HepG2 (cell line): ENCODE measurements at regions not wholly inside any gene's neighbourhood (a gene's known extent, or its start where the extent isn't known, plus 50 kb on each side); places are given as distances from the start of the nearest gene placed in this dataset.

ENCODE experiments used
- ATAC-seq: fragments of 200-7000 bp; cut with Tn5 transposase; 3 replicates; pipeline ENCODE4 v1.9.1; 2020; ENCODE audit warnings: mild to moderate bottlenecking, moderate library complexity
- BruUV-seq: library from RNA; stranded (reverse); fragments of 400-500 nt; replicated peaks from 2 replicates; lab custom pipeline; 2021; lab: Mats Ljungman, UMichigan
- CTCF ChIA-PET: fragments of 300-600 bp; formaldehyde crosslinking; extraction: SDS; loops from one replicate; lab custom pipeline; 2021; ENCODE audit warnings: low total read pairs, inconsistent platforms, low intra/inter-chr PET ratio; lab: Yijun Ruan, JAX
- POLR2A ChIA-PET: fragments of 350-600 bp; sonication (Branson Sonifier 250); formaldehyde crosslinking; loops from one replicate; lab custom pipeline; 2020; ENCODE audit warnings: antibody characterized with exemption, inconsistent platforms; lab: Yijun Ruan, JAX
- DNase-seq: peaks from one replicate; pipeline ENCODE4 v3.0.0-alpha.2; 2015; ENCODE audit warnings: low spot score
- FAIRE-seq: peaks from 3 replicates; lab custom pipeline; 2011; peaks lifted over from hg19 to GRCh38; lab: Jason Lieb, UNC
- H2AFZ ChIP-seq: one replicate; pipeline ENCODE4 v1.6.1; 2011; ENCODE audit warnings: low read length, inconsistent platforms
- H3K27ac ChIP-seq: fragments of 300-600 bp; 3 replicates; pipeline ENCODE4 v1.8.0; 2011; ENCODE audit warnings: mixed run types, mild to moderate bottlenecking, mixed read lengths, low read length, inconsistent platforms; ENCODE audit not compliant: insufficient read depth; ENCODE audit errors: extremely low read length
- H3K27me3 ChIP-seq, 2 experiments: fragments of 200-600 bp in 1 of 2; 2 replicates in 1 of 2; 3 replicates in 1 of 2; pipeline versions ENCODE4 v1.6.0 to v1.8.0; 2011; ENCODE audit warnings: low read length in 2 of 2, mild to moderate bottlenecking in 2 of 2, moderate library complexity in 2 of 2, inconsistent platforms in 1 of 2; ENCODE audit not compliant: insufficient read depth in 2 of 2, control insufficient read depth in 1 of 2
- H3K36me3 ChIP-seq, 2 experiments: fragments of 200-600 bp in 1 of 2; replicated peaks in 1 of 2; 2 replicates in 1 of 2; 3 replicates in 1 of 2; pipeline versions ENCODE4 v1.5.1 to v1.8.0; 2011; ENCODE audit warnings: low read length in 2 of 2, inconsistent platforms in 1 of 2; ENCODE audit not compliant: insufficient read depth in 2 of 2, control insufficient read depth in 1 of 2
- H3K4me1 ChIP-seq: 2 replicates; pipeline ENCODE4 v1.5.1; 2012; ENCODE audit warnings: low read length, inconsistent platforms; ENCODE audit not compliant: insufficient read depth
- H3K4me2 ChIP-seq: 2 replicates; pipeline ENCODE4 v1.6.0; 2011; ENCODE audit warnings: low read depth, low read length, inconsistent platforms
- H3K4me3 ChIP-seq, 3 experiments: fragments of 200-600 bp in 1 of 3; sonication (generic), shearing (Covaris generic) in 1 of 3; replicated peaks in 1 of 3; 2 replicates each; pipeline ENCODE4 v1.5.1; 2011 to 2016; ENCODE audit warnings: low read length in 3 of 3, inconsistent platforms in 2 of 3, low read depth in 2 of 3, mild to moderate bottlenecking in 2 of 3, control low read depth in 1 of 3, mixed read lengths in 1 of 3; ENCODE audit not compliant: insufficient read depth in 1 of 3
- H3K79me2 ChIP-seq: one replicate; pipeline ENCODE4 v1.6.1; 2011; ENCODE audit warnings: low read length, inconsistent platforms; ENCODE audit not compliant: insufficient read depth
- H3K9ac ChIP-seq: 2 replicates; pipeline ENCODE4 v1.6.0; 2011; ENCODE audit warnings: mild to moderate bottlenecking, low read depth, low read length, inconsistent platforms; ENCODE audit not compliant: insufficient read depth
- H3K9me3 ChIP-seq: 2 replicates; pipeline ENCODE4 v1.5.1; 2012; ENCODE audit warnings: mild to moderate bottlenecking, low read length
- H4K20me1 ChIP-seq: 2 replicates; pipeline ENCODE4 v1.6.0; 2011; ENCODE audit warnings: inconsistent platforms, mild to moderate bottlenecking, low read length, moderate library complexity; ENCODE audit not compliant: insufficient read depth
- KAT7 ChIP-seq: IDR thresholded peaks from 2 replicates; pipeline ENCODE4 v1.6.1; 2018; ENCODE audit warnings: borderline replicate concordance, missing compliant biosample characterization
- PRDM4 ChIP-seq: sonication (generic); formaldehyde crosslinking; IDR thresholded peaks from 2 replicates; pipeline ENCODE4 v1.9.0; 2021; ENCODE audit warnings: missing genetic modification reagents, borderline replicate concordance
- SKI ChIP-seq: fragments of 450-650 bp; IDR thresholded peaks from one replicate; pipeline ENCODE4 v1.6.1; 2018; ENCODE audit warnings: mild to moderate bottlenecking; ENCODE audit not compliant: partially characterized antibody
- ZBTB26 ChIP-seq: IDR thresholded peaks from 2 replicates; pipeline ENCODE4 v1.6.1; 2016; ENCODE audit warnings: missing compliant biosample characterization, missing genetic modification reagents, borderline replicate concordance
- ZNF12 ChIP-seq: sonication (generic); formaldehyde crosslinking; IDR thresholded peaks from 2 replicates; pipeline ENCODE4 v1.5.0; 2020; ENCODE audit warnings: missing genetic modification reagents
- ZNF589 ChIP-seq: sonication (generic); formaldehyde crosslinking; conservative IDR thresholded peaks from 2 replicates; pipeline ENCODE4 v1.8.0; 2022; ENCODE audit warnings: mild to moderate bottlenecking, moderate library complexity, missing genetic modification reagents
- WGBS: methylation state at CpG from one replicate; pipeline ENCODE4 v1.1.6; 2017; ENCODE audit warnings: low lambda C conversion rate; 5-methylcytosine and 5-hydroxymethylcytosine counted together
- in situ Hi-C: cut with HindIII; loops from 2 replicates; pipeline ENCODE4 v1.10.0; 2017; ENCODE audit warnings: low pct_unique_long_range_greater_than_20kb; ENCODE audit not compliant: extremely low pct_ligation_motif_present
- intact Hi-C: fragments of 100-400 bp; cut with micrococcal nuclease; formaldehyde crosslinking; loops from one replicate; pipeline ENCODE4 v1.10.0; 2022; ENCODE audit not compliant: unreplicated experiment
- TF ChIP-seq, protein P1 (sequence below), 2 experiments: sonication (generic) in 1 of 2; formaldehyde crosslinking in 1 of 2; IDR thresholded peaks; 2 replicates each; pipeline versions ENCODE4 v1.4.0 to v1.6.1; 2016 to 2020; ENCODE audit warnings: borderline replicate concordance in 1 of 2, low read depth in 1 of 2, mild to moderate bottlenecking in 1 of 2, missing genetic modification reagents in 1 of 2
- TF ChIP-seq, protein P2 (sequence below): IDR thresholded peaks from 2 replicates; pipeline ENCODE4 v1.6.1; 2016

- no peak for TF ChIP-seq ZBTB26 (CRISPR knock-in tag)
- TF ChIP-seq ZNF12 (CRISPR knock-in tag) = no peak
- TF ChIP-seq, all 625 proteins: peak for 0
These were observed 137.1 kb upstream of the FAM13C start (continued) for GRCh38 chr10:59499460-59499859.

GRCh38 chr10:59493017-59493416 is 130.7 kb upstream of the FAM13C start:
- CTCF ChIA-PET = no interaction called here
- in situ Hi-C loops = no loop called here
- no peak for TF ChIP-seq PRDM4 (CRISPR knock-in tag)
- TF ChIP-seq KAT7 (CRISPR knock-in tag) = no peak
- TF ChIP-seq, protein P1, sequence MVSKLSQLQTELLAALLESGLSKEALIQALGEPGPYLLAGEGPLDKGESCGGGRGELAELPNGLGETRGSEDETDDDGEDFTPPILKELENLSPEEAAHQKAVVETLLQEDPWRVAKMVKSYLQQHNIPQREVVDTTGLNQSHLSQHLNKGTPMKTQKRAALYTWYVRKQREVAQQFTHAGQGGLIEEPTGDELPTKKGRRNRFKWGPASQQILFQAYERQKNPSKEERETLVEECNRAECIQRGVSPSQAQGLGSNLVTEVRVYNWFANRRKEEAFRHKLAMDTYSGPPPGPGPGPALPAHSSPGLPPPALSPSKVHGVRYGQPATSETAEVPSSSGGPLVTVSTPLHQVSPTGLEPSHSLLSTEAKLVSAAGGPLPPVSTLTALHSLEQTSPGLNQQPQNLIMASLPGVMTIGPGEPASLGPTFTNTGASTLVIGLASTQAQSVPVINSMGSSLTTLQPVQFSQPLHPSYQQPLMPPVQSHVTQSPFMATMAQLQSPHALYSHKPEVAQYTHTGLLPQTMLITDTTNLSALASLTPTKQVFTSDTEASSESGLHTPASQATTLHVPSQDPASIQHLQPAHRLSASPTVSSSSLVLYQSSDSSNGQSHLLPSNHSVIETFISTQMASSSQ (IDR thresholded peaks at IDR 0.05; ENCODE audit: low read depth) = no peak
- TF ChIP-seq, protein P1 (CRISPR knock-in tag; IDR thresholded peaks at IDR 0.05; ENCODE audit: borderline replicate concordance) = no peak
- TF ChIP-seq, protein P2, sequence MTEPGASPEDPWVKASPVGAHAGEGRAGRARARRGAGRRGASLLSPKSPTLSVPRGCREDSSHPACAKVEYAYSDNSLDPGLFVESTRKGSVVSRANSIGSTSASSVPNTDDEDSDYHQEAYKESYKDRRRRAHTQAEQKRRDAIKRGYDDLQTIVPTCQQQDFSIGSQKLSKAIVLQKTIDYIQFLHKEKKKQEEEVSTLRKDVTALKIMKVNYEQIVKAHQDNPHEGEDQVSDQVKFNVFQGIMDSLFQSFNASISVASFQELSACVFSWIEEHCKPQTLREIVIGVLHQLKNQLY (CRISPR knock-in tag) = no peak
- no peak for TF ChIP-seq ZNF589 (CRISPR knock-in tag)
- no peak for TF ChIP-seq SKI

More at GRCh38 chr10:59493017-59493416, 130.7 kb upstream of the FAM13C start:
- no peak overlapping the region for H3K4me3 ChIP-seq
- H3K36me3 ChIP-seq = no peaks in the 10 kb centered on the region
- no peaks in the 10 kb centered on the region for H3K27me3 ChIP-seq
- no peak overlapping the region for H3K4me2 ChIP-seq
- no peak for FAIRE-seq
- WGBS = no CpG with 5 or more reads among the region's 3 CpGs
- no peaks in the 10 kb centered on the region for H3K4me1 ChIP-seq
- H3K27ac ChIP-seq = no peak overlapping the region
- POLR2A ChIA-PET = no interaction called here
- H3K9ac ChIP-seq = no peak overlapping the region
- no peaks in the 10 kb centered on the region for H3K79me2 ChIP-seq
- peaks cover 21% of the 10 kb centered on the region; the same call in 1 of the 2 replicates for H3K9me3 ChIP-seq
- no peak for DNase-seq
- H2AFZ ChIP-seq = no peak overlapping the region
- ATAC-seq = no peak
- no peaks in the 10 kb centered on the region for H4K20me1 ChIP-seq
- no TSS peak for BruUV-seq
- intact Hi-C loops = no loop called here
